ENCODE measurements at regions not wholly inside any gene's neighbourhood (a gene's known extent, or its start where the extent isn't known, plus 50 kb on each side); places are given as distances from the start of the nearest gene placed in this dataset.

DNA sequence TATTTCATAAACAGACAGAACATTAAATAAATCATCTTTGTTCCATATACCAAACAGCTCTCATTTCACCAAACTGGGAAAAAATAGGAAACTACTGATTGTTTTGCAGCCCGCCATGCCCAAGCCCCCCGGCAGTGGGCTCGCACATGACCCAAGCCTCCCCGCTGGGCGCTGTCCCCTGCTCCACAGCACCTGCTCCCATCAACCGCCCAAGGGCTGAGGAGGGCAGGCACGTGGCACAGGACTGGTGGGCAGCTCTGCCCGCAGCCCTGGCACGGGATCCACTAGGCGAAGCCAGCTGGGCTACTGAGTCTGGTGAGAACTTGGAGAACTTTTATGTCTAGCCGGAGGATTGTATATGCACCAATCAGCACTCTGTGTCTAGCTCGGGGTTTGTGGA, 554.8 kb upstream of the CCNG1 start:
- Histone ChIP-seq H3K4me2 (no peak overlapping the region), H4K20me1 (ENCODE audit: insufficient read depth) (no peaks in the 10 kb centered on the region), H3K9ac (no peak overlapping the region), H3K36me3 (ENCODE audit: insufficient read depth) (no peaks in the 10 kb centered on the region), H3K27ac (no peak overlapping the region), H3K79me2 (ENCODE audit: insufficient read depth, low read depth) (no peaks in the 10 kb centered on the region), H3K4me1 (ENCODE audit: low read depth, poor library complexity, severe bottlenecking) (no peaks in the 10 kb centered on the region), H2AFZ (ENCODE audit: low read depth) (no peak overlapping the region), H3K27me3 (ENCODE audit: insufficient read depth, low read depth) (no peaks in the 10 kb centered on the region), H3K4me3 (IDR thresholded peaks at IDR 0.05; ENCODE audit: insufficient read depth, low read depth, low read length) (no peak overlapping the region)
- TF ChIP-seq, protein P1, sequence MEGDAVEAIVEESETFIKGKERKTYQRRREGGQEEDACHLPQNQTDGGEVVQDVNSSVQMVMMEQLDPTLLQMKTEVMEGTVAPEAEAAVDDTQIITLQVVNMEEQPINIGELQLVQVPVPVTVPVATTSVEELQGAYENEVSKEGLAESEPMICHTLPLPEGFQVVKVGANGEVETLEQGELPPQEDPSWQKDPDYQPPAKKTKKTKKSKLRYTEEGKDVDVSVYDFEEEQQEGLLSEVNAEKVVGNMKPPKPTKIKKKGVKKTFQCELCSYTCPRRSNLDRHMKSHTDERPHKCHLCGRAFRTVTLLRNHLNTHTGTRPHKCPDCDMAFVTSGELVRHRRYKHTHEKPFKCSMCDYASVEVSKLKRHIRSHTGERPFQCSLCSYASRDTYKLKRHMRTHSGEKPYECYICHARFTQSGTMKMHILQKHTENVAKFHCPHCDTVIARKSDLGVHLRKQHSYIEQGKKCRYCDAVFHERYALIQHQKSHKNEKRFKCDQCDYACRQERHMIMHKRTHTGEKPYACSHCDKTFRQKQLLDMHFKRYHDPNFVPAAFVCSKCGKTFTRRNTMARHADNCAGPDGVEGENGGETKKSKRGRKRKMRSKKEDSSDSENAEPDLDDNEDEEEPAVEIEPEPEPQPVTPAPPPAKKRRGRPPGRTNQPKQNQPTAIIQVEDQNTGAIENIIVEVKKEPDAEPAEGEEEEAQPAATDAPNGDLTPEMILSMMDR (conservative IDR thresholded peaks at IDR 0.05; ENCODE audit: low read depth, low read length), result no peak

DNA sequence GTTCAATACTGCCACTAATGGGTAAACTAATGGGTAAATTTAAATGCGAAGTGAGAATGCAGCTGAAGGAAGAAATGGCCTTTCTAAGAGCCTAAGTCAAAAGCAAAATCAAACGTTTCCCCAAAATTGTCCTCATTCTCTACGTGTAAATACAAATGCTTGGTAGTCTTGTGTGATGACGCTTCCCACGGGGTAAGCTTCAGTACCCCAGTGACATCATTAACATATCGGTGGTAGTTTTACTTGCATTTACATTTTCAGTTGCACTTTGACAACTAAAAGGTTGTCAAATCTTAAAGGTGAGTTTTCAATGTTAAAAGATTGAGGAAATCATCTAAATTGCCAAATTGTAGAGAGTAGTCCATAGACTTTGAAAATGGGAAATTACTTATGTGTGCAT, 550.7 kb upstream of the CCNG1 start:
- H3K27ac ChIP-seq, result no peak overlapping the region
- no peaks in the 10 kb centered on the region for H3K4me1 ChIP-seq (ENCODE audit: low read depth, poor library complexity, severe bottlenecking)
- no peaks in the 10 kb centered on the region for H3K79me2 ChIP-seq (ENCODE audit: insufficient read depth, low read depth)
- no peak overlapping the region for H2AFZ ChIP-seq (ENCODE audit: low read depth)
- no peak overlapping the region for H3K9ac ChIP-seq
- H3K27me3 ChIP-seq (ENCODE audit: insufficient read depth, low read depth), result no peaks in the 10 kb centered on the region
- H3K4me2 ChIP-seq, result no peak overlapping the region
- H4K20me1 ChIP-seq (ENCODE audit: insufficient read depth), result no peaks in the 10 kb centered on the region
- TF ChIP-seq, protein P1 (conservative IDR thresholded peaks at IDR 0.05; ENCODE audit: low read depth, low read length), result no peak
- no peak overlapping the region for H3K4me3 ChIP-seq (IDR thresholded peaks at IDR 0.05; ENCODE audit: insufficient read depth, low read depth, low read length)
- no peaks in the 10 kb centered on the region for H3K36me3 ChIP-seq (ENCODE audit: insufficient read depth)

DNA sequence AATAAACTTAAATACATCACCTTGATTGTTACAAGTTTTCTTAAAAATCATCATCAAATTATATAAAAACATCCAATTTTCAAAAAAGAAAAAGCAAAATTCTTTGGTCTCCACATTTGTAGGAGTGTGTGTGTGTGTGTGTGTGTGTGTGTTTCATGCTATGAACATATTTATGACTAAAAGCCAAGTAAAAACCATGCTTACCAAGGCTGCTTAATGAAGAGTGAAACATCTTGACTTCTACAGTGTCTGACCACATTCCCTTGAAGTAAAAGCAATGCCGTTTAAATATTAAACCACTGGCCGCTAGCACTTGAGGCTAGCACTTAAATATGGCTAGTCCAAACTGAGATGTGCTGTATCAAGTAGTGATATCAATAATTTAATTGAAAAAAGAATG, 549.1 kb upstream of the CCNG1 start:
- H3K9ac ChIP-seq, result no peak overlapping the region
- H3K27ac ChIP-seq, result no peak overlapping the region
- no peak overlapping the region for H3K4me3 ChIP-seq (IDR thresholded peaks at IDR 0.05; ENCODE audit: insufficient read depth, low read depth, low read length)
- no peaks in the 10 kb centered on the region for H3K27me3 ChIP-seq (ENCODE audit: insufficient read depth, low read depth)
- no peak overlapping the region for H3K4me2 ChIP-seq
- no peaks in the 10 kb centered on the region for H3K36me3 ChIP-seq (ENCODE audit: insufficient read depth)
- TF ChIP-seq, protein P1 (conservative IDR thresholded peaks at IDR 0.05; ENCODE audit: low read depth, low read length), result no peak
- no peaks in the 10 kb centered on the region for H3K79me2 ChIP-seq (ENCODE audit: insufficient read depth, low read depth)
- no peak overlapping the region for H2AFZ ChIP-seq (ENCODE audit: low read depth)
- H3K4me1 ChIP-seq (ENCODE audit: low read depth, poor library complexity, severe bottlenecking), result no peaks in the 10 kb centered on the region
- no peaks in the 10 kb centered on the region for H4K20me1 ChIP-seq (ENCODE audit: insufficient read depth)

DNA sequence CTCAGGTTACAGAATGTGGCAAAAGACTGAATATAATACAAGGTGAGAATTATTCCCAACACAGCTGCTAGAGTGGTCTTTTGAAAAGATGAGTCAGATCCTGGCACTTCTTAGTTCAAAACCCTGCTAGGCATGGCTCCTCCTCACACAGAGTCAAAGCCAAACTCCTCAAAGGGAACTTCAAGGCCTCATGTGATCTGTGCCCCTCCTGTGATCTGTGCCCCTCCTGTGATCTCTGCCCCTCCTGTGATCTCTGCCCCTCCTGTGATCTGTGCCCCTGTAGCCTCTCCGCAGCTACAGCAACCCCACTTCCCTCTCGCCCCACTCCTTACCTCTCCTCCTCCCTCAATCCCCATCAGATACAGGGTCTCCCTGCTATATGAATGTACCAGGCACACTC, 525.5 kb upstream of the CCNG1 start:
- TF ChIP-seq, protein P1 (conservative IDR thresholded peaks at IDR 0.05; ENCODE audit: low read depth, low read length), result no peak

More for the DNA sequence above, 525.5 kb upstream of the CCNG1 start:
- Histone ChIP-seq H3K79me2 (ENCODE audit: insufficient read depth, low read depth) (no peaks in the 10 kb centered on the region), H3K36me3 (ENCODE audit: insufficient read depth) (no peaks in the 10 kb centered on the region), H4K20me1 (ENCODE audit: insufficient read depth) (no peaks in the 10 kb centered on the region), H2AFZ (ENCODE audit: low read depth) (no peak overlapping the region), H3K4me2 (no peak overlapping the region), H3K27ac (no peak overlapping the region), H3K27me3 (ENCODE audit: insufficient read depth, low read depth) (no peaks in the 10 kb centered on the region), H3K4me1 (ENCODE audit: low read depth, poor library complexity, severe bottlenecking) (no peaks in the 10 kb centered on the region), H3K9ac (no peak overlapping the region), H3K4me3 (IDR thresholded peaks at IDR 0.05; ENCODE audit: insufficient read depth, low read depth, low read length) (no peak overlapping the region)
